H9 (cell line): ENCODE measurements at regions not wholly inside any gene's neighbourhood (a gene's known extent, or its start where the extent isn't known, plus 50 kb on each side); places are given as distances from the start of the nearest gene placed in this dataset.

Experiments
- DNase-seq: peaks from one replicate; pipeline ENCODE4 v3.0.0-alpha.2; 2017
- H2AFZ ChIP-seq: one replicate; pipeline ENCODE4 v1.6.1; 2013; ENCODE audit warnings: mild to moderate bottlenecking, low read length, control low read depth, moderate library complexity
- H2AK5ac ChIP-seq: 2 replicates; pipeline ENCODE4 v1.6.1; 2013; ENCODE audit warnings: low read length, control low read depth, mixed read lengths; ENCODE audit not compliant: insufficient read length
- H2BK120ac ChIP-seq: one replicate; pipeline ENCODE4 v1.6.1; 2013; ENCODE audit warnings: low read depth, mild to moderate bottlenecking, low read length, control low read depth, inconsistent platforms; ENCODE audit not compliant: poor library complexity, severe bottlenecking
- H2BK12ac ChIP-seq: 2 replicates; pipeline ENCODE4 v1.6.1; 2013; ENCODE audit warnings: low read length, control low read depth, mixed read lengths, low read depth; ENCODE audit not compliant: insufficient read length
- H2BK15ac ChIP-seq: 2 replicates; pipeline ENCODE4 v1.6.1; 2013; ENCODE audit warnings: low read depth, low read length, control low read depth
- H2BK20ac ChIP-seq: one replicate; pipeline ENCODE4 v1.6.1; 2013; ENCODE audit warnings: low read depth, mild to moderate bottlenecking, low read length, control low read depth, inconsistent platforms; ENCODE audit not compliant: poor library complexity, severe bottlenecking
- H2BK5ac ChIP-seq: 2 replicates; pipeline ENCODE4 v1.6.1; 2013; ENCODE audit warnings: low read length, control low read depth, mixed read lengths; ENCODE audit not compliant: insufficient read length
- H3K14ac ChIP-seq: 2 replicates; pipeline ENCODE4 v1.6.1; 2013; ENCODE audit warnings: low read length, control low read depth; ENCODE audit not compliant: insufficient read depth
- H3K18ac ChIP-seq: 2 replicates; pipeline ENCODE4 v1.6.1; 2013; ENCODE audit warnings: low read depth, mild to moderate bottlenecking, mixed read lengths, low read length, control low read depth; ENCODE audit not compliant: insufficient read length
- H3K23ac ChIP-seq: 2 replicates; pipeline ENCODE4 v1.6.1; 2013; ENCODE audit warnings: low read length, control low read depth, mixed read lengths, low read depth; ENCODE audit not compliant: insufficient read length
- H3K23me2 ChIP-seq: 2 replicates; pipeline ENCODE4 v1.6.1; 2013; ENCODE audit warnings: low read depth, mild to moderate bottlenecking, mixed read lengths, low read length, control low read depth; ENCODE audit not compliant: insufficient read length, poor library complexity, severe bottlenecking
- H3K27ac ChIP-seq: 2 replicates; pipeline ENCODE4 v1.5.1; 2013; ENCODE audit warnings: low read length, control low read depth, mixed read lengths, low read depth; ENCODE audit not compliant: insufficient read length
- H3K27me3 ChIP-seq: 2 replicates; pipeline ENCODE4 v1.6.1; 2013; ENCODE audit warnings: low read length, control low read depth, inconsistent platforms; ENCODE audit not compliant: insufficient read depth
- H3K4ac ChIP-seq: 2 replicates; pipeline ENCODE4 v1.6.1; 2013; ENCODE audit warnings: low read depth, mild to moderate bottlenecking, control low read depth, inconsistent platforms, low read length, moderate library complexity
- H3K4me1 ChIP-seq: 2 replicates; pipeline ENCODE4 v1.6.1; 2013; ENCODE audit warnings: low read length, control low read depth, inconsistent platforms; ENCODE audit not compliant: insufficient read depth
- H3K4me2 ChIP-seq: 2 replicates; pipeline ENCODE4 v1.6.1; 2013; ENCODE audit warnings: low read length, control low read depth, mixed read lengths; ENCODE audit not compliant: insufficient read length, insufficient read depth
- H3K56ac ChIP-seq: 2 replicates; pipeline ENCODE4 v1.6.1; 2013; ENCODE audit warnings: low read depth, mild to moderate bottlenecking, mixed read lengths, low read length, control low read depth; ENCODE audit not compliant: insufficient read length
- H3K79me1 ChIP-seq: 2 replicates; pipeline ENCODE4 v1.6.1; 2013; ENCODE audit warnings: low read depth, mild to moderate bottlenecking, moderate library complexity, low read length, control low read depth, inconsistent platforms; ENCODE audit not compliant: insufficient read depth, poor library complexity, severe bottlenecking
- H3K79me2 ChIP-seq: 2 replicates; pipeline ENCODE4 v1.6.1; 2013; ENCODE audit warnings: low read length, control low read depth, inconsistent platforms; ENCODE audit not compliant: insufficient read depth
- H3K9ac ChIP-seq: 2 replicates; pipeline ENCODE4 v1.6.1; 2013; ENCODE audit warnings: low read length, control low read depth, mixed read lengths; ENCODE audit not compliant: insufficient read length; ENCODE audit errors: extremely low read depth
- H3K9me3 ChIP-seq: one replicate; pipeline ENCODE4 v1.6.1; 2013; ENCODE audit warnings: low read depth, low read length, inconsistent platforms; ENCODE audit not compliant: control insufficient read depth
- H3T11ph ChIP-seq: one replicate; pipeline ENCODE4 v1.6.1; 2013; ENCODE audit warnings: mild to moderate bottlenecking, low read length, control low read depth, inconsistent platforms
- H4K20me1 ChIP-seq: one replicate; pipeline ENCODE4 v1.6.1; 2013; ENCODE audit not compliant: control insufficient read depth, insufficient read length, insufficient read depth
- H4K5ac ChIP-seq: 2 replicates; pipeline ENCODE4 v1.6.1; 2013; ENCODE audit warnings: low read depth, mild to moderate bottlenecking, mixed read lengths, low read length, control low read depth; ENCODE audit not compliant: insufficient read length
- H4K8ac ChIP-seq: replicated peaks from 2 replicates; pipeline ENCODE4 v1.6.1; 2013; ENCODE audit warnings: low read length, control low read depth, mixed read lengths, low read depth; ENCODE audit not compliant: insufficient read length
- H4K91ac ChIP-seq: 2 replicates; pipeline ENCODE4 v1.6.1; 2013; ENCODE audit warnings: low read depth, mild to moderate bottlenecking, moderate library complexity, mixed read lengths, low read length, control low read depth; ENCODE audit not compliant: insufficient read length
- H3K27ac Mint-ChIP-seq, 3 experiments: 2 replicates in 2 of 3; 3 replicates in 1 of 3; pipeline ENCODE4 v1.8.0; 2020 to 2021; ENCODE audit warnings: mixed read lengths in 3 of 3, mild to moderate bottlenecking in 1 of 3, moderate library complexity in 1 of 3
- H3K27me3 Mint-ChIP-seq: 2 replicates; pipeline ENCODE4 v1.8.0; 2021; ENCODE audit warnings: low read depth, mild to moderate bottlenecking, moderate library complexity, mixed read lengths
- H3K36me3 Mint-ChIP-seq, 3 experiments: 2 replicates in 2 of 3; 3 replicates in 1 of 3; pipeline ENCODE4 v1.8.0; 2020 to 2021; ENCODE audit warnings: low read depth in 3 of 3, mixed read lengths in 3 of 3; ENCODE audit not compliant: insufficient read depth in 1 of 3
- H3K4me1 Mint-ChIP-seq, 2 experiments: 2 replicates each; pipeline ENCODE4 v1.8.0; 2020; ENCODE audit warnings: mixed read lengths in 2 of 2
- H3K4me3 Mint-ChIP-seq, 2 experiments: 2 replicates in 1 of 2; 3 replicates in 1 of 2; pipeline ENCODE4 v1.8.0; 2020 to 2021; ENCODE audit warnings: mild to moderate bottlenecking in 2 of 2, mixed read lengths in 2 of 2, moderate library complexity in 1 of 2
- H3K9me3 Mint-ChIP-seq, 2 experiments: 2 replicates in 1 of 2; 3 replicates in 1 of 2; pipeline ENCODE4 v1.8.0; 2020; ENCODE audit warnings: mild to moderate bottlenecking in 2 of 2, mixed read lengths in 2 of 2, moderate library complexity in 1 of 2
- CTCF ChIP-seq: fragments of 200-600 bp; sonication (generic); conservative IDR thresholded peaks from 3 replicates; pipeline ENCODE4 v1.8.0; 2021; ENCODE audit warnings: antibody characterized with exemption, mild to moderate bottlenecking
- WGBS: extraction: QIAGEN DNeasy Blood & Tissue Kit; methylation state at CpG from one replicate; pipeline ENCODE4 v1.1.7; 2013; ENCODE audit warnings: missing lambda C conversion rate, low lambda C conversion rate, mixed read lengths; ENCODE audit not compliant: insufficient read length; ENCODE audit errors: extremely low coverage; 5-methylcytosine and 5-hydroxymethylcytosine counted together

DNA sequence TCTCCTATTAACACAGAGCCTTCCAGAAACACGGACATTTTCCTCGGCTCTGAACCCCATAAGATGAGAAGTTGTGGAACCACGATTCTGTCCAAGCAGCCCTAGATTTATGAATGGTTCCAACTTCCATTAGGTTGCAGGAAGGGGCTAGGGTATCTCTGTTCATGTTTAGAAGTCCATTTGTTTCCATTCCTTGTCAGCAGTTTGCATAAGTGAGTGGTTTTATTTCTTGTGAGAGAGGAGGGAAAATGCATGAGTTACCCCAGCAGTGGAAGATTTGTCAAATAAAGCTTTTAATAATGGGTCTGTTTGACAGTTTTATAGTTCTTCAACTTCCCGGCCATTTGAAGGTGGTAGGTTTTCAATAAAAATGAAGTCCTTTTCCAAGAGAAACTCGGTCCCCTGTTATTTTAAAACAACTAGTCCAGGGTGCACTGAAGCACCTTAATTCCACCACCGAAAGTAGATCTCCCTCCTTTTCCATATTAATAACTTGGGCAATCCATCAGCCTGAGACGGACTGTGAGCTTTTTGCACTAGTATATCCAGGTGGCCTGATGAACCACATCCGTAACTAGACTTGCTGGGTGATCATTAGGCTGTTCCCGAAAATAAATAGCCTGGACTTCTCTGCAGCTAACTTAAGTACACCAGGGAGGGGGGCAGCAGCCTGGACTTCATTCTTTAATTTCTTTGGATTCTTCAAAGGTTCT is 181.3 kb downstream of the TMEM114 start:
- no peak for DNase-seq
- Histone ChIP-seq H3K4me1 (no peaks in the 10 kb centered on the region), H3K79me1 (no peaks in the 10 kb centered on the region), H2AK5ac (no peak overlapping the region), H4K8ac (no peak overlapping the region), H2BK120ac (no peak overlapping the region), H3K27ac (no peak overlapping the region), H2BK15ac (no peak overlapping the region), H2BK5ac (no peak overlapping the region), H2BK20ac (no peak overlapping the region), H4K20me1 (no peaks in the 10 kb centered on the region), H3K4ac (no peak overlapping the region), H3K9ac (no peak overlapping the region), H3K14ac (no peak overlapping the region), H2AFZ (no peak overlapping the region), H3K23ac (no peak overlapping the region), H3K27me3 (no peaks in the 10 kb centered on the region; the same call in 1 of the 2 replicates), H3K79me2 (no peaks in the 10 kb centered on the region), H4K91ac (no peak overlapping the region), H3T11ph (no peak overlapping the region), H4K5ac (no peak overlapping the region), H3K56ac (no peak overlapping the region), H3K18ac (no peak overlapping the region), H3K9me3 (no peaks in the 10 kb centered on the region), H3K23me2 (no peaks in the 10 kb centered on the region), H3K4me2 (no peak overlapping the region), H2BK12ac (no peak overlapping the region)
- no CpG with 5 or more reads among the region's 9 CpGs for WGBS
- Mint-ChIP-seq H3K9me3 (no peaks in the 10 kb centered on the region), H3K4me1 (no peaks in the 10 kb centered on the region), H3K4me3 (no peak overlapping the region), H3K27ac (no peak overlapping the region), H3K27me3 (peaks cover 4% of the 10 kb centered on the region; the same call in 1 of the 2 replicates), H3K36me3 (no peaks in the 10 kb centered on the region)
- TF ChIP-seq CTCF: no peak
